H1 (cell line): ENCODE measurements at regions not wholly inside any gene's neighbourhood (a gene's known extent, or its start where the extent isn't known, plus 50 kb on each side); places are given as distances from the start of the nearest gene placed in this dataset.

Source experiments
- CTCF ChIA-PET: fragments of 300-600 bp; sonication (Branson Sonifier 250); formaldehyde crosslinking; loops from one replicate; lab custom pipeline; 2021; ENCODE audit not compliant: partially characterized antibody; lab: Charles Lee
- POLR2A ChIA-PET: fragments of 300-600 bp; sonication (Branson Sonifier 250); formaldehyde crosslinking; loops from one replicate; lab custom pipeline; 2021; ENCODE audit warnings: inconsistent platforms; ENCODE audit not compliant: partially characterized antibody; lab: Charles Lee
- DNase-seq, 2 experiments: peaks; one replicate each; pipeline versions ENCODE4 v3.0.0 to v3.0.0-alpha.2; 2010 to 2022; ENCODE audit warnings: low spot score in 2 of 2, low read depth in 1 of 2, mixed read lengths in 1 of 2
- FAIRE-seq: peaks from 2 replicates; lab custom pipeline; 2011; peaks lifted over from hg19 to GRCh38; lab: Jason Lieb, UNC
- H2AFZ ChIP-seq: 2 replicates; pipeline ENCODE4 v1.8.1; 2012; ENCODE audit warnings: low read length, inconsistent platforms
- H2AK5ac ChIP-seq: 2 replicates; pipeline ENCODE4 v1.6.1; 2013; ENCODE audit warnings: low read depth, low read length
- H2BK120ac ChIP-seq: replicated peaks from 2 replicates; pipeline ENCODE3; 2013; ENCODE audit warnings: low read depth, low read length, inconsistent platforms
- H2BK12ac ChIP-seq: 2 replicates; pipeline ENCODE4 v1.6.1; 2013; ENCODE audit warnings: low read depth, low read length
- H2BK15ac ChIP-seq: 2 replicates; pipeline ENCODE4 v1.6.1; 2013; ENCODE audit warnings: low read length
- H2BK20ac ChIP-seq: 2 replicates; pipeline ENCODE4 v1.6.1; 2013; ENCODE audit warnings: low read length
- H2BK5ac ChIP-seq: 2 replicates; pipeline ENCODE4 v1.6.1; 2013; ENCODE audit warnings: low read depth, low read length
- H3K14ac ChIP-seq: 2 replicates; pipeline ENCODE4 v1.6.1; 2013; ENCODE audit warnings: inconsistent platforms; ENCODE audit not compliant: insufficient read length
- H3K18ac ChIP-seq: 2 replicates; pipeline ENCODE4 v1.6.1; 2013; ENCODE audit warnings: low read length; ENCODE audit errors: extremely low read depth
- H3K23ac ChIP-seq: 2 replicates; pipeline ENCODE4 v1.6.1; 2013; ENCODE audit warnings: inconsistent platforms; ENCODE audit not compliant: insufficient read length
- H3K23me2 ChIP-seq: 2 replicates; pipeline ENCODE4 v1.6.1; 2013; ENCODE audit warnings: low read depth, low read length
- H3K27ac ChIP-seq: 2 replicates; pipeline ENCODE4 v1.6.1; 2011; ENCODE audit warnings: low read depth, low read length, inconsistent platforms
- H3K27me3 ChIP-seq, 4 experiments: replicated peaks in 1 of 4; 1 replicate in 1 of 4; 2 replicates in 3 of 4; pipeline versions ENCODE4 v1.6.1 to v1.8.1; 2011 to 2013; ENCODE audit warnings: low read length in 3 of 4, mild to moderate bottlenecking in 3 of 4, inconsistent platforms in 2 of 4, mixed read lengths in 2 of 4, moderate library complexity in 1 of 4; ENCODE audit not compliant: control insufficient read depth in 3 of 4, insufficient read depth in 3 of 4; ENCODE audit errors: extremely low read depth in 1 of 4
- H3K36me3 ChIP-seq, 4 experiments: 2 replicates each; pipeline versions ENCODE4 v1.6.1 to v1.8.1; 2011 to 2013; ENCODE audit warnings: mild to moderate bottlenecking in 4 of 4, low read length in 3 of 4, moderate library complexity in 2 of 4, control low read depth in 1 of 4, inconsistent platforms in 1 of 4; ENCODE audit not compliant: insufficient read depth in 4 of 4, control insufficient read depth in 2 of 4
- H3K4ac ChIP-seq: replicated peaks from 2 replicates; pipeline ENCODE3; 2013; ENCODE audit warnings: low read length, low read depth, mixed read lengths, inconsistent platforms; ENCODE audit not compliant: insufficient read length
- H3K4me1 ChIP-seq, 4 experiments: replicated peaks in 1 of 4; 1 replicate in 1 of 4; 2 replicates in 3 of 4; pipeline versions ENCODE4 v1.6.1 to v1.8.1; 2011 to 2013; ENCODE audit warnings: low read length in 3 of 4, inconsistent platforms in 2 of 4, mixed read lengths in 1 of 4; ENCODE audit not compliant: insufficient read depth in 4 of 4, control insufficient read depth in 3 of 4
- H3K4me2 ChIP-seq, 2 experiments: 2 replicates each; pipeline versions ENCODE4 v1.6.1 to v1.8.1; 2011 to 2013; ENCODE audit warnings: low read depth in 2 of 2, low read length in 2 of 2, control low read depth in 1 of 2, inconsistent platforms in 1 of 2, mild to moderate bottlenecking in 1 of 2; ENCODE audit not compliant: insufficient read depth in 1 of 2
- H3K4me3 ChIP-seq, 4 experiments: fragments of 200-600, 300-600 bp in 1 of 4; sonication (generic), shearing (Covaris generic), sonication (Bioruptor Twin) in 1 of 4; 2 replicates each; pipeline versions ENCODE4 v1.5.1 to v1.8.1; 2011 to 2016; ENCODE audit warnings: low read length in 4 of 4, low read depth in 3 of 4, control low read depth in 2 of 4, inconsistent platforms in 2 of 4, mild to moderate bottlenecking in 2 of 4, mixed read lengths in 1 of 4, moderate library complexity in 1 of 4; ENCODE audit not compliant: insufficient read depth in 2 of 4; ENCODE audit errors: extremely low read depth in 1 of 4
- H3K56ac ChIP-seq: replicated peaks from 2 replicates; pipeline ENCODE3; 2013; ENCODE audit warnings: low read depth, mild to moderate bottlenecking, mixed read lengths, low read length, inconsistent platforms; ENCODE audit not compliant: insufficient read length
- H3K79me1 ChIP-seq: 2 replicates; pipeline ENCODE4 v1.6.1; 2013; ENCODE audit warnings: low read depth, low read length, control low read depth
- H3K79me2 ChIP-seq, 2 experiments: 2 replicates each; pipeline versions ENCODE4 v1.6.1 to v1.8.1; 2012 to 2013; ENCODE audit warnings: low read length in 2 of 2, mild to moderate bottlenecking in 2 of 2, inconsistent platforms in 1 of 2; ENCODE audit not compliant: insufficient read depth in 2 of 2, control insufficient read depth in 1 of 2
- H3K9ac ChIP-seq, 4 experiments: replicated peaks in 1 of 4; 1 replicate in 1 of 4; 2 replicates in 3 of 4; pipeline versions ENCODE4 v1.6.1 to v1.8.1; 2011 to 2013; ENCODE audit warnings: low read depth in 3 of 4, low read length in 3 of 4, control low read depth in 2 of 4, mild to moderate bottlenecking in 2 of 4, moderate library complexity in 2 of 4, inconsistent platforms in 1 of 4; ENCODE audit errors: extremely low read depth in 1 of 4
- H3K9me3 ChIP-seq, 2 experiments: 2 replicates each; pipeline versions ENCODE4 v1.6.1 to v1.8.1; 2012 to 2013; ENCODE audit warnings: mild to moderate bottlenecking in 2 of 2, moderate library complexity in 2 of 2, control low read depth in 1 of 2, inconsistent platforms in 1 of 2, low read depth in 1 of 2, low read length in 1 of 2, mixed read lengths in 1 of 2; ENCODE audit not compliant: insufficient read depth in 2 of 2
- H4K20me1 ChIP-seq, 2 experiments: replicated peaks in 1 of 2; 2 replicates each; pipeline versions ENCODE3 to v1.8.1; 2011 to 2013; ENCODE audit warnings: inconsistent platforms in 2 of 2, low read length in 2 of 2, mild to moderate bottlenecking in 1 of 2; ENCODE audit not compliant: insufficient read depth in 2 of 2, control insufficient read depth in 1 of 2
- H4K5ac ChIP-seq: 2 replicates; pipeline ENCODE4 v1.6.1; 2013; ENCODE audit warnings: low read length, low read depth, mixed read lengths, inconsistent platforms; ENCODE audit not compliant: insufficient read length
- H4K8ac ChIP-seq: 2 replicates; pipeline ENCODE4 v1.8.0; 2013; ENCODE audit warnings: mild to moderate bottlenecking, moderate library complexity, low read length, inconsistent platforms; ENCODE audit not compliant: insufficient read depth; ENCODE audit errors: extremely low read depth
- H4K91ac ChIP-seq: replicated peaks from 2 replicates; pipeline ENCODE3; 2013; ENCODE audit warnings: low read length, mixed read lengths, inconsistent platforms; ENCODE audit not compliant: insufficient read length
- CBX5 ChIP-seq: fragments of 300-800, 300-1000 bp; sonication (generic); IDR thresholded peaks from 2 replicates; pipeline ENCODE4 v1.7.1; 2016; ENCODE audit warnings: antibody characterized with exemption, low read length, low read depth
- CHD1 ChIP-seq: IDR thresholded peaks from 2 replicates; pipeline ENCODE4 v1.6.1; 2012; ENCODE audit warnings: low read depth, low read length, improper control_type of control experiment
- CHD2 ChIP-seq: IDR thresholded peaks from 2 replicates; pipeline ENCODE4 v1.6.1; 2012; ENCODE audit warnings: low read length, improper control_type of control experiment
- EP300 ChIP-seq, 2 experiments: IDR thresholded peaks; 1 replicate in 1 of 2; 2 replicates in 1 of 2; pipeline ENCODE4 v1.6.1; 2011 to 2012; ENCODE audit warnings: low read depth in 2 of 2, low read length in 2 of 2, mild to moderate bottlenecking in 2 of 2, borderline replicate concordance in 1 of 2, inconsistent platforms in 1 of 2, moderate library complexity in 1 of 2
- EZH2 ChIP-seq: fragments of 200-600 bp; sonication (generic); IDR thresholded peaks from 2 replicates; pipeline ENCODE4 v1.7.1; 2012; ENCODE audit warnings: low read depth, mild to moderate bottlenecking, moderate library complexity, low read length, inconsistent platforms; ENCODE audit not compliant: severe bottlenecking
- HDAC6 ChIP-seq: IDR thresholded peaks from one replicate; pipeline ENCODE4 v1.7.1; 2012; ENCODE audit warnings: low read depth, mild to moderate bottlenecking, inconsistent platforms, low read length, moderate library complexity
- KDM1A ChIP-seq: fragments of 200-600, 300-600 bp; sonication (generic); IDR thresholded peaks from 2 replicates; pipeline ENCODE4 v1.7.1; 2016; ENCODE audit warnings: mild to moderate bottlenecking, low read length, borderline replicate concordance
- NRF1 ChIP-seq: IDR thresholded peaks from 2 replicates; pipeline ENCODE4 v1.6.1; 2011; ENCODE audit warnings: mild to moderate bottlenecking, low read depth, low read length, improper control_type of control experiment
- SIRT6 ChIP-seq: IDR thresholded peaks from one replicate; pipeline ENCODE4 v1.7.1; 2012; ENCODE audit warnings: low read length, inconsistent platforms
- SRF ChIP-seq: IDR thresholded peaks from 2 replicates; pipeline ENCODE4 v1.6.1; 2011; ENCODE audit warnings: mild to moderate bottlenecking, low read depth, low read length, moderate library complexity
- TAF1 ChIP-seq: IDR thresholded peaks from 2 replicates; pipeline ENCODE4 v1.6.1; 2011; ENCODE audit warnings: mild to moderate bottlenecking, low read depth, low read length
- TAF7 ChIP-seq: optimal IDR thresholded peaks from 2 replicates; pipeline ENCODE3; 2011; ENCODE audit warnings: low read depth, mild to moderate bottlenecking, inconsistent platforms, low read length, moderate library complexity, borderline replicate concordance
- WGBS, 2 experiments: shearing (Covaris generic) in 1 of 2; methylation state at CpG; one replicate each; pipeline versions ENCODE4 v1.1.6 to v1.1.7; 2013 to 2015; ENCODE audit warnings: low lambda C conversion rate in 2 of 2, mixed read lengths in 2 of 2, inconsistent platforms in 1 of 2, low coverage in 1 of 2, missing lambda C conversion rate in 1 of 2; ENCODE audit not compliant: insufficient replicate concordance in 2 of 2, insufficient coverage in 1 of 2, insufficient read length in 1 of 2; ENCODE audit errors: extremely low coverage in 1 of 2, missing lambda C conversion rate in 1 of 2; 5-methylcytosine and 5-hydroxymethylcytosine counted together
- TF ChIP-seq, protein P1 (sequence below): IDR thresholded peaks from 2 replicates; pipeline ENCODE4 v1.6.1; 2012; ENCODE audit warnings: inconsistent platforms
- TF ChIP-seq, protein P2 (sequence below): IDR thresholded peaks from 2 replicates; pipeline ENCODE4 v1.6.1; 2011; ENCODE audit warnings: low read depth, mild to moderate bottlenecking, low read length; ENCODE audit not compliant: insufficient read depth

DNA sequence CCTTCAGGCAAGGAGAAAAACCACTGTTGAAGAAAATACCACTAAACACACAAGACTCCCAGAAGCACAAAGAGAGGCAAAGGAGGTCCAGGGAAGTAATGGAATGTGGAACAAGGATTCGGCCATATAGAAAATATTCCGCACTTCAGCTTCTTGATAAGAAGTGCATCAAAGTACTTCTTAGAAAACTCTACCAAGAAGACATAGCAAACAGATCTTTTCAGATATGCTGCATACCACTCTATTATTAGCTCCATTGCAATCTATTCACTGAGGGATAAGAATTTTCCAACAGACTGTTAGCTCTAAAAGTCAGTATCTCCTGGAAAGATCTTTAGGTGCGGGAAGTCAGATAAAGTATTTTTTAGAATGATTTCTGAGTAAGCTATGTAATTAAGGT, 231.8 kb downstream of the WDR11 start:
- Histone ChIP-seq H2AFZ (no peak overlapping the region), H2BK15ac (no peak overlapping the region), H3K36me3 (no peaks in the 10 kb centered on the region), H3K9ac (no peak overlapping the region), H2BK20ac (no peak overlapping the region), H2AK5ac (no peak overlapping the region), H3K79me2 (no peaks in the 10 kb centered on the region), H4K8ac (no peak overlapping the region), H3K56ac (no peak overlapping the region), H3K79me1 (no peaks in the 10 kb centered on the region), H3K4me3 (no peak overlapping the region), H4K5ac (no peak overlapping the region), H3K23ac (no peak overlapping the region), H3K4me2 (no peak overlapping the region), H3K23me2 (no peaks in the 10 kb centered on the region), H4K20me1 (peaks cover 0 to 5% of the 10 kb centered on the region in 2 experiments), H3K18ac (no peak overlapping the region), H2BK5ac (no peak overlapping the region), H2BK120ac (no peak overlapping the region), H3K4ac (no peak overlapping the region), H3K27me3 (no peaks in the 10 kb centered on the region; a peak in 1 of 7 replicates), H4K91ac (no peak overlapping the region), H3K9me3 (no peaks in the 10 kb centered on the region), H3K14ac (no peak overlapping the region), H3K27ac (no peak overlapping the region), H3K4me1 (peaks cover 0 to 7% (median 0%) of the 10 kb centered on the region in 4 experiments; a peak in 1 of 7 replicates), H2BK12ac (no peak overlapping the region)
- ChIA-PET CTCF (interaction anchor here (0.8 to 4.3 kb wide), 3 partner anchors 9 to 12 kb away, joined by 3 to 27 read pairs (median 3); no protein-coding TSS in a partner anchor), POLR2A (no interaction called here)
- WGBS, 2 experiments: 89% methylated on average over 3 of the region's 3 CpGs; no CpG with 5 or more reads in 1 of the 2 experiments
- no peak for FAIRE-seq
- DNase-seq: no peak
- no peak for TF ChIP-seq HDAC6
- no peak for TF ChIP-seq TAF7
- no peak for TF ChIP-seq NRF1
- no peak for TF ChIP-seq EZH2
- no peak for TF ChIP-seq CHD1
- no peak for TF ChIP-seq EP300 (IDR thresholded peaks at IDR 0.05; ENCODE audit: borderline replicate concordance in 1 of 2, low read depth in 2 of 2, low read length in 2 of 2)
- TF ChIP-seq SRF: no peak
- TF ChIP-seq, protein P1, sequence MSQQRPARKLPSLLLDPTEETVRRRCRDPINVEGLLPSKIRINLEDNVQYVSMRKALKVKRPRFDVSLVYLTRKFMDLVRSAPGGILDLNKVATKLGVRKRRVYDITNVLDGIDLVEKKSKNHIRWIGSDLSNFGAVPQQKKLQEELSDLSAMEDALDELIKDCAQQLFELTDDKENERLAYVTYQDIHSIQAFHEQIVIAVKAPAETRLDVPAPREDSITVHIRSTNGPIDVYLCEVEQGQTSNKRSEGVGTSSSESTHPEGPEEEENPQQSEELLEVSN: no peak
- no peak for TF ChIP-seq SIRT6
- TF ChIP-seq, protein P2, sequence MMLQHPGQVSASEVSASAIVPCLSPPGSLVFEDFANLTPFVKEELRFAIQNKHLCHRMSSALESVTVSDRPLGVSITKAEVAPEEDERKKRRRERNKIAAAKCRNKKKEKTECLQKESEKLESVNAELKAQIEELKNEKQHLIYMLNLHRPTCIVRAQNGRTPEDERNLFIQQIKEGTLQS: no peak
- no peak for TF ChIP-seq CBX5
- TF ChIP-seq TAF1: no peak
- TF ChIP-seq KDM1A: no peak
- TF ChIP-seq CHD2: no peak
